Gastroesophageal sphincter (tissue), 4 donors: ENCODE measurements at regions not wholly inside any gene's neighbourhood (a gene's known extent, or its start where the extent isn't known, plus 50 kb on each side); places are given as distances from the start of the nearest gene placed in this dataset.

ENCODE experiments used
- ATAC-seq: fragments of 150-250 bp; one replicate; pipeline ENCODE4 v1.9.1; 2016; ENCODE audit warnings: mild to moderate bottlenecking, moderate library complexity
- H3K27ac ChIP-seq, 4 donors: fragments of 200-600 bp; sonication (generic) in 3 of 4; 1 replicate in 3 of 4; 2 replicates in 1 of 4; pipeline ENCODE4 v1.5.1; 2016 to 2019
- H3K27me3 ChIP-seq: fragments of 200-600 bp; sonication (generic); one replicate; pipeline ENCODE4 v1.5.1; 2019
- H3K36me3 ChIP-seq, 2 donors: fragments of 200-600 bp; sonication (generic); one replicate each; pipeline ENCODE4 v1.5.1; 2019; ENCODE audit warnings: control low read depth in 1 of 2
- H3K4me1 ChIP-seq, 3 donors: fragments of 200-600 bp; sonication (generic); 1 replicate in 2 of 3; 2 replicates in 1 of 3; pipeline ENCODE4 v1.5.1; 2016 to 2019; ENCODE audit warnings: control low read depth in 2 of 3
- H3K4me3 ChIP-seq, 2 donors: fragments of 200-600 bp; sonication (generic); one replicate each; pipeline ENCODE4 v1.5.1; 2019; ENCODE audit warnings: mild to moderate bottlenecking in 1 of 2, moderate library complexity in 1 of 2
- H3K9me3 ChIP-seq, 3 donors: fragments of 200-600 bp; sonication (generic); one replicate each; pipeline ENCODE4 v1.5.1; 2017 to 2019; ENCODE audit warnings: control low read depth in 2 of 3
- EP300 ChIP-seq: sonication (generic); formaldehyde crosslinking; IDR thresholded peaks from one replicate; pipeline ENCODE4 v1.6.1; 2017; ENCODE audit warnings: antibody characterized with exemption, mild to moderate bottlenecking
- POLR2A ChIP-seq, 2 donors: fragments of 450-650 bp; IDR thresholded peaks; one replicate each; pipeline ENCODE4 v1.6.1; 2017; ENCODE audit warnings: antibody characterized with exemption in 2 of 2, mild to moderate bottlenecking in 2 of 2, moderate library complexity in 1 of 2
- POLR2AphosphoS5 ChIP-seq: sonication (generic); formaldehyde crosslinking; IDR thresholded peaks from one replicate; pipeline ENCODE4 v1.6.1; 2017; ENCODE audit warnings: antibody characterized with exemption
- WGBS, 2 donors: methylation state at CpG; one replicate each; pipeline ENCODE4 v1.1.5; 2018; ENCODE audit warnings: low coverage in 1 of 2; 5-methylcytosine and 5-hydroxymethylcytosine counted together
- TF ChIP-seq, protein P1 (sequence below), 4 experiments: fragments of 200-600 bp in 2 of 4; fragments of 450-650 bp in 2 of 4; sonication (generic) in 1 of 4; IDR thresholded peaks; one replicate each; pipeline ENCODE4 v1.5.1; 2017 to 2019; ENCODE audit warnings: antibody characterized with exemption in 4 of 4, mild to moderate bottlenecking in 2 of 4, moderate library complexity in 2 of 4

DNA sequence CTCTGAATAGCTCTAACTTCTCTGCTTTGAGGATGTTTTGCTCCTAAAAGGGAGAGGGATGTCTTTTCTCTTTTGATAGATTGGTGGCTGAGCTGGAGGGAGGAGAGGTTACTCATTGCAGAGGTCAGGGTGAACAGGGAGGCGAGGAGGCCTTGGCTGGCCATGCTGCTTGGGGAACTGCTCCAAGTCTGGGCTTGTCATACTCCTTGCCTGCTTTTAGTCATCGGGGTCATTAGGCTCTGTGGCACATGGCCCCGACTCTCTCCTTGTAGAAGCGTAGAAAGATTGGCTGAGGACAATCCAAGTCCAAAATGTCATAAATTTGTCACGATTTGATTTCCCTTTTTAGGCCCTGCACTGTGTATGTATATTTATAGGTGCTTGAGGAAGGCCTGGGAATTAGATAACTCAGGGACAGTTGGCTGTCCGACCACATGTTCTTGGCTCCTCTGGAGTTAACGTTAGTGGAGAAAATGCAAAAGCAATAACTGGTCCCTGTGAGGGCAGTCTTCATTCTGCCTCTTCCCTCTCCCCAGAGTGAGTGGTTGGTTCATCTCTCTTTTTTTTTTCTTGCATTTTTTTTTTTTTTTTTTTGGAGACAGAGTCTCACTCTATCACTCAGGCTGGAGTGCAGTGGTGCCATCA is 160.1 kb downstream of the SCP2D1 start:
- WGBS, 2 donors: 36 to 44% methylated on average over 2 to 3 of the region's 7 CpGs
- no peaks in the 10 kb centered on the region for H3K36me3 ChIP-seq
- no peaks in the 10 kb centered on the region for H3K9me3 ChIP-seq
- no peak overlapping the region for H3K4me3 ChIP-seq
- peaks cover 0 to 11% (median 0%) of the 10 kb centered on the region in 3 donors for H3K4me1 ChIP-seq
- peak; percentile 92 for ATAC-seq
- peak; percentile 38 for TF ChIP-seq POLR2AphosphoS5
- no peak for TF ChIP-seq EP300
- no peaks in the 10 kb centered on the region for H3K27me3 ChIP-seq
- peak overlapping the region in 3 of 4 donors; percentile 12 to 42 (median 29) for H3K27ac ChIP-seq

DNA sequence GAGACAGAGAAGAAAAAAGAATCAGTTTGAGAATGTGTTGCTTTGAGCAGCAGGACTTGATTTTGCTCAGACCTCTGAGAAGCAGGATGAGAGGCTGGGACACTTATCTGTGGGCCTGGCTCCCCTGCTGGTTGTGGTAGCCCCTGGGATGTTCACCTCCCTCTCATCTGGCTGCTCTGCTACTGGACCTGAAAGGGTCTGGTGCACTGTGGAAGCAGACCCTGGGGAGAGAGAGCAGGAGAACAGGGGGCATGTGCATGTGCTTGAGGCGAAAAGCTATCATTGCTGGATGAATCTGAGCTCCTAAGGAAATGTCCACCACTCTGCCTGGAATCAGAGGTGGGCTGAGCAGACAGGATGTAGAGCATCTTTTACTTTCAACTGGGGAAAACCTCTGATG is 161.1 kb downstream of the SCP2D1 start:
- 100% methylated on average over 1 of the region's 1 CpG; no CpG with 5 or more reads in 1 of the 2 donors for WGBS, 2 donors

DNA sequence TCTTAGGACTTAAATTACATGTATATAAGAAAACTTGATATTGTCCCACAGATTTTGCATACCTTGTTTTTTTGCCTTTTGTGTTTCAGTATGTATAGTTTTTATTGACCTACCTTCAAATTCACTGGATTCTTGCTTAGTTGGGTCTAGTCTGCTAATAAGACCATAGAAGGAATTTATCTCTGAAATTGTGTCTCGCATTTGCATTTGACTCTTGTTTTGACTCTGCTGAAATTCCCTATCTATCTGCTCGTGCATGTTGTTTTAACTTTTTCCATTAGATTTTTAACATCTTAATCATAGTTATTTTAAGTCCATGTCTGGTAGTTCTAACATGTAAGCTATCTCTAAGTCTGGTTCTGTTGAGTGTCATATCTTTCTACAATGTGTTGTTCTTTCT is 163.9 kb downstream of the SCP2D1 start:
- peaks cover 0 to 11% (median 0%) of the 10 kb centered on the region in 3 donors for H3K4me1 ChIP-seq
- WGBS, 2 donors: 73 to 75% methylated on average over 2 of the region's 2 CpGs
- no peaks in the 10 kb centered on the region for H3K9me3 ChIP-seq
- no peak overlapping the region for H3K4me3 ChIP-seq
- no peaks in the 10 kb centered on the region for H3K36me3 ChIP-seq
- TF ChIP-seq, protein P1, sequence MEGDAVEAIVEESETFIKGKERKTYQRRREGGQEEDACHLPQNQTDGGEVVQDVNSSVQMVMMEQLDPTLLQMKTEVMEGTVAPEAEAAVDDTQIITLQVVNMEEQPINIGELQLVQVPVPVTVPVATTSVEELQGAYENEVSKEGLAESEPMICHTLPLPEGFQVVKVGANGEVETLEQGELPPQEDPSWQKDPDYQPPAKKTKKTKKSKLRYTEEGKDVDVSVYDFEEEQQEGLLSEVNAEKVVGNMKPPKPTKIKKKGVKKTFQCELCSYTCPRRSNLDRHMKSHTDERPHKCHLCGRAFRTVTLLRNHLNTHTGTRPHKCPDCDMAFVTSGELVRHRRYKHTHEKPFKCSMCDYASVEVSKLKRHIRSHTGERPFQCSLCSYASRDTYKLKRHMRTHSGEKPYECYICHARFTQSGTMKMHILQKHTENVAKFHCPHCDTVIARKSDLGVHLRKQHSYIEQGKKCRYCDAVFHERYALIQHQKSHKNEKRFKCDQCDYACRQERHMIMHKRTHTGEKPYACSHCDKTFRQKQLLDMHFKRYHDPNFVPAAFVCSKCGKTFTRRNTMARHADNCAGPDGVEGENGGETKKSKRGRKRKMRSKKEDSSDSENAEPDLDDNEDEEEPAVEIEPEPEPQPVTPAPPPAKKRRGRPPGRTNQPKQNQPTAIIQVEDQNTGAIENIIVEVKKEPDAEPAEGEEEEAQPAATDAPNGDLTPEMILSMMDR (IDR thresholded peaks at IDR 0.05): no peak
- TF ChIP-seq POLR2A (IDR thresholded peaks at IDR 0.05) (no peak), EP300 (no peak), POLR2AphosphoS5 (no peak)
- ATAC-seq: no peak
- H3K27me3 ChIP-seq: no peaks in the 10 kb centered on the region
- H3K27ac ChIP-seq: no peak overlapping the region

More for the DNA sequence above, 161.1 kb downstream of the SCP2D1 start:
- H3K27ac ChIP-seq: no peak overlapping the region
- H3K36me3 ChIP-seq: no peaks in the 10 kb centered on the region
- H3K9me3 ChIP-seq: no peaks in the 10 kb centered on the region
- H3K4me3 ChIP-seq: no peak overlapping the region
- no peaks in the 10 kb centered on the region for H3K27me3 ChIP-seq
- no peak for TF ChIP-seq POLR2AphosphoS5
- no peak for TF ChIP-seq POLR2A (IDR thresholded peaks at IDR 0.05)
- no peak for TF ChIP-seq EP300
- TF ChIP-seq, protein P1 (IDR thresholded peaks at IDR 0.05): no peak
- no peak for ATAC-seq
- H3K4me1 ChIP-seq: peaks cover 0 to 11% (median 0%) of the 10 kb centered on the region in 3 donors

DNA sequence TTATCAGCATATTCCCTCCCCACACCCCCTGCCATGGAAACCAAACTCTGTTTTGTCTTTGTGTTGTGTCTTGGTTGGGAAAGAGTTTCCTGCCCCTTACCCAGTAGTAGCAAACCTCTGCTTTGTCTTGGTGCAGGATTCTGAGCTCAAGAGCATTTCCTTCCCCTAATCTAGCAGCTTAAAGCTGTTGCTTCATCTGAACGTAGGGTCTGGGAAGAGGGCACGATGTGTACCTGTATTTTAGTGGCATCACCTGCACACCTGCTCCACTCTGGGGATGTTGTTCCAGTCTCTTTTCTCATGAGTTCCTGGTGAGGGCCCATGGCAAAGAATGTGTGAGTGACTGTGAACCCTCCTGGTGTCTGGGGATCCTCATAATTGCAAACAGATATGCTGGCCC is 164.7 kb downstream of the SCP2D1 start:
- Histone ChIP-seq H3K27ac (no peak overlapping the region), H3K9me3 (no peaks in the 10 kb centered on the region), H3K36me3 (no peaks in the 10 kb centered on the region), H3K4me3 (no peak overlapping the region), H3K4me1 (peaks cover 0 to 3% (median 0%) of the 10 kb centered on the region in 3 donors), H3K27me3 (no peaks in the 10 kb centered on the region)
- no peak for ATAC-seq
- 69% methylated on average over 2 of the region's 2 CpGs; no CpG with 5 or more reads in 1 of the 2 donors for WGBS, 2 donors
- TF ChIP-seq EP300 (no peak), POLR2AphosphoS5 (no peak), POLR2A (IDR thresholded peaks at IDR 0.05) (no peak)
- TF ChIP-seq, protein P1 (IDR thresholded peaks at IDR 0.05): no peak

DNA sequence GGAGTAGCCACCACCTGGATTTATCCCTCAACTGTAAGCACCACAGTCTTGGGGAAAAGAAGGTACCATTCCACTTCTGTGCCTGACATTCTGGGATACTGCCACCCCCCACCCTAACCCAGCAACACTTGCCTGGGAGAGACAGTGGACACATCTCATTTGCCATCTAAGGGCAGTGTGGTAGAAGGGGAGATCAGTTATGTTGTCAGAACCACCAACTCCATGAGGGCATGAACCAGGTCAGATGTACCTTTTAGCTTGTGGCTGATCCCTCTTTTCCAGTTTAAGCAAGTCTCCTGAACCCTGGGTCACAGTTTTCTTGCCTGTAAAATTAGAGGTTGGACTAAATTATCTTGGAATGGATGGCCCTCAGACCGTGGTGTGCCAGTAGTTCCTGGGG is 165.5 kb downstream of the SCP2D1 start:
- Histone ChIP-seq H3K4me3 (no peak overlapping the region), H3K9me3 (no peaks in the 10 kb centered on the region), H3K27ac (no peak overlapping the region), H3K27me3 (no peaks in the 10 kb centered on the region), H3K4me1 (no peaks in the 10 kb centered on the region), H3K36me3 (no peaks in the 10 kb centered on the region)
- ATAC-seq: no peak
- TF ChIP-seq, protein P1 (IDR thresholded peaks at IDR 0.05): no peak
- TF ChIP-seq POLR2A (IDR thresholded peaks at IDR 0.05) (no peak), POLR2AphosphoS5 (no peak), EP300 (no peak)
- no CpG with 5 or more reads among the region's 1 CpG for WGBS, 2 donors
